Parathyroid adenoma (tissue), 2 donors: ENCODE measurements at regions not wholly inside any gene's neighbourhood (a gene's known extent, or its start where the extent isn't known, plus 50 kb on each side); places are given as distances from the start of the nearest gene placed in this dataset.
"Not testable (repeated sequence)": the region's sequence is repeated elsewhere in the genome, so short reads cannot be mapped to it uniquely, and the experiment has no call there.

Experiments used
- H2AFZ ChIP-seq: fragments of 300-600 bp; sonication (generic); one replicate; pipeline ENCODE4 v1.7.0; 2017; ENCODE audit warnings: antibody characterized with exemption, mild to moderate bottlenecking
- H3K27ac ChIP-seq: fragments of 300-600 bp; sonication (generic); one replicate; pipeline ENCODE4 v1.7.0; 2017
- H3K27me3 ChIP-seq: fragments of 300-600 bp; sonication (generic); one replicate; pipeline ENCODE4 v1.7.0; 2017; ENCODE audit warnings: low read length; ENCODE audit not compliant: control insufficient read depth, insufficient read depth
- H3K36me3 ChIP-seq: fragments of 300-600 bp; sonication (generic); one replicate; pipeline ENCODE4 v1.7.0; 2017; ENCODE audit warnings: low read length; ENCODE audit not compliant: control insufficient read depth, insufficient read depth
- H3K4me1 ChIP-seq: fragments of 300-600 bp; sonication (generic); one replicate; pipeline ENCODE4 v1.7.0; 2017; ENCODE audit warnings: control low read depth
- H3K4me2 ChIP-seq: fragments of 300-600 bp; sonication (generic); one replicate; pipeline ENCODE4 v1.7.0; 2017; ENCODE audit warnings: low read length
- H3K4me3 ChIP-seq: fragments of 300-600 bp; sonication (generic); one replicate; pipeline ENCODE4 v1.7.0; 2017; ENCODE audit warnings: low read depth, low read length
- H3K79me2 ChIP-seq: fragments of 300-600 bp; sonication (generic); one replicate; pipeline ENCODE4 v1.7.0; 2017; ENCODE audit warnings: control low read depth
- H3K9ac ChIP-seq: fragments of 300-600 bp; sonication (generic); one replicate; pipeline ENCODE4 v1.7.0; 2017; ENCODE audit warnings: mild to moderate bottlenecking
- H3K9me3 ChIP-seq: fragments of 300-600 bp; sonication (generic); one replicate; pipeline ENCODE4 v1.7.0; 2017; ENCODE audit warnings: low read length; ENCODE audit not compliant: control insufficient read depth
- CTCF ChIP-seq: fragments of 300-600 bp; sonication (generic); IDR thresholded peaks from one replicate; pipeline ENCODE4 v1.7.0; 2017; ENCODE audit warnings: antibody characterized with exemption, mild to moderate bottlenecking
- donor health status: primary hyperparathyroidism.

DNA sequence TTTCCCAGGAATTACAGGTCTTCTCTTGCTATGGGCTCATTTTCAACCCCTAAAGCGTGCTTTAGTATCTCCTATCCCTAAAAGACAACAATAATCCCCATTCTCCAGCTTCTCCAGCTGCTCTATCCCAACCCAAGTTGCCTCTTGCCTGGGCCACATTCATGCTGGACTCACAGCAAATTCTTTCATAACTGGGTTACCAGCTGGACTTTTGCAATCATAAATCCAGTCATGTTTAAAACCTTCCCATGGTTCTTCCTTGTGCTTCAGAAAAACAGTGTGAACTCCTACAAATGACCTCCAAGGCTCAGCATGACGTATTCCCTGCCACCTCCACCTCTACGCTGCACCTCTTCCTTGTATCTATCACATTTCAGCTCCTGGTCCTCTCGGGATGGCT lies 346.9 kb downstream of the GADD45G start:
- Histone ChIP-seq H3K27ac (no peak overlapping the region), H3K9ac (no peak overlapping the region), H3K79me2 (no peaks in the 10 kb centered on the region), H3K4me3 (no peak overlapping the region), H3K9me3 (no peaks in the 10 kb centered on the region), H3K36me3 (no peaks in the 10 kb centered on the region), H3K4me1 (no peaks in the 10 kb centered on the region), H3K4me2 (no peak overlapping the region), H3K27me3 (no peaks in the 10 kb centered on the region), H2AFZ (no peak overlapping the region)
- no peak for TF ChIP-seq CTCF

DNA sequence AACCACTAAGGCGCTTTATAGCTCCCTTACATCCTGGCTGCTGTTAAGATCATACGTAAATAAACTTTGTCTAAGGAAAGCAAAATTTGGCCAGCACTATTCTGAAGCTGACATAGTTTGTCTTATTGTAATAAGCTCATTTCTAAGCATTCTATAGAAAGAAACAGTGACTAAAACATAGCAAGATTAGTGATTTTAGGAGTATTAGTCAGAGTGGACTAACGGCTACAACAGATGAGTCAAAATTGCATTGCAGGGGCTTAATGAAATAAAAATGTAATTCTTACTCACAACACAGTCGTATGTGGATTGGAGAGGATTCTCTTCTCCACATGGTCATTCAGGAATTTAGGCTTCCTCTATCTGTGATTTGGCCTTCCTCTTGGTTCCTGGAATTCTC lies 347.6 kb downstream of the GADD45G start:
- Histone ChIP-seq H3K9me3 (no peaks in the 10 kb centered on the region), H2AFZ (no peak overlapping the region), H3K4me1 (no peaks in the 10 kb centered on the region), H3K4me3 (no peak overlapping the region), H3K27ac (no peak overlapping the region), H3K27me3 (no peaks in the 10 kb centered on the region), H3K9ac (no peak overlapping the region), H3K79me2 (no peaks in the 10 kb centered on the region), H3K4me2 (peak overlapping the region; percentile 18), H3K36me3 (no peaks in the 10 kb centered on the region)
- no peak for TF ChIP-seq CTCF

DNA sequence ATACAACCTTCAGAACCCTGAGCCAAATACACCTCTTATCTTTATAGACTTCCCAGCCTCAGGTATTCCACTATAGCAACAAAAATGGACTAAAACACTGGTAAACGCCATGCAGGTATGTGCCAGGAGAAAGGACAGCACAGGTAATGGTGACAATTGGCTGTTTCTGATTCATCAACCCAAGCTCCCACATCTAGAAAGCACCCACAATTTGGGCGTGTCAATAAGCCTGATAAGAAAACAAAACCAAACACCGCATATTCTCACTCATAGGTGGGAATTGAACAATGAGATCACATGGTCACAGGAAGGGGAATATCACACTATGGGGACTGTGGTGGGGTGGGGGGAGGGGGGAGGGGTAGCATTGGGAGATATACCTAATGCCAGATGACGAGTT lies 348.5 kb downstream of the GADD45G start:
- not testable (repeated sequence) for H3K79me2 ChIP-seq, H3K4me3 ChIP-seq, H3K27ac ChIP-seq, H3K27me3 ChIP-seq, H2AFZ ChIP-seq, H3K36me3 ChIP-seq, H3K4me1 ChIP-seq, H3K9ac ChIP-seq, H3K4me2 ChIP-seq, H3K9me3 ChIP-seq

DNA sequence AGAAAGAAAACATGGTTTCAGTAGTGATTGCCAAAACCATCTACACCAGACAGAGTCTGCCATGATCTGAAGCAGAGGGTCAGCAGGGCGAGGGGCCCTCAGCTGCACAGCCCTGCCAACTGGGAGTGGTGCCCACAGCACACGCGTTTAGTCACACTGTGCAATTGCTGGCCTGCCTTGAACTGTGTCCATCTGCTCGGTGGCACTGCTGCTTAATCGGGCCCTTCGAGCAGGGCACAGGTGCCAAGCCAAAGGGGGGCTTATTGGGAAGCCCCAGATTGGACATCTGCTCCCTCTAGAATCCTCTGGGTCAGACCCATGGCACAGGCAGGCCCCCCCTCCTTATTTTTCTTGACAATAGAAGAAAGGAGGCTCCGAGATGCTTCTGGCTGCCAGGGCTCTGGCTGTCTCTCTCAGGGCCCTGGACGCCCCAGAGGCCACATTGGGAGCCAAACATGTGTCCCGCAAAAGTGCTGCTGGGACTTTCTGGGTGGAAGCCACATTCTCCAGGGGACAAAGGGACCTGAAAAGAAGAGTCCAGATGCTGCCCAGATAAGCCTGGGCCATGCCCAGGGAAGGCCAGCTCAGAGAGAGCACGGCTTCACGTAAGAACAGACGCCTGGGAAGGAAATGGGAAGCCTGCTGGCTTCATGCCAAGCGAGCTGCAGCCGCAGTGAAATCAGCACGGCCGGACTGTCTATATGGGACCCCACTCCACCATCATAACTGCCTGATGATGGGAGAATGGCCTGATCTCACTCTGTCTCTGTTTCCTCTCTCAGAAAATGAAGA lies 349.2 kb downstream of the GADD45G start:
- Histone ChIP-seq H3K9ac (no peak overlapping the region), H3K27me3 (no peaks in the 10 kb centered on the region), H3K4me2 (no peak overlapping the region), H3K79me2 (no peaks in the 10 kb centered on the region), H3K4me1 (no peaks in the 10 kb centered on the region), H3K27ac (no peak overlapping the region), H3K4me3 (no peak overlapping the region), H3K9me3 (no peaks in the 10 kb centered on the region), H2AFZ (peak overlapping the region; percentile 69), H3K36me3 (no peaks in the 10 kb centered on the region)
- TF ChIP-seq CTCF, result no peak

DNA sequence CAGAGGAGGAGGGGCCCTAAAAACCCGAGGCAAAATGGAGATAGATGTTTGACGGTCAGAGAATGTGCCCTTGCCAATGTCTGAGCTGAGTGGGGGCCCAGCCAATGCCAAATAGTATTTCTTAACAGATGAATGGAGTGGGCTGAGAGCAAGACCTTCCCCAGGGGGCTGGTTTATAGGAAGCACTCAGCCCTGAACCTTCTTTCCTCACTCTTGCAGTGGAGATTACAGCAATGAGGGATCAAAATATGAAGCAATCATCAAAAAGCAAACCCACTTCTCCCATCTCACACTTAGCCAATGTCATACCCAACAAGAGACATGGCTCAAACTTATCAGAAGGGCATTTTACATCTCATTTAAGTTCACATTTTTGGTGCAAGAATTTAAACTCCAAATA lies 350.3 kb downstream of the GADD45G start:
- Histone ChIP-seq H3K9ac (no peak overlapping the region), H3K27me3 (no peaks in the 10 kb centered on the region), H2AFZ (no peak overlapping the region), H3K4me3 (no peak overlapping the region), H3K79me2 (no peaks in the 10 kb centered on the region), H3K27ac (no peak overlapping the region), H3K4me2 (no peak overlapping the region), H3K4me1 (no peaks in the 10 kb centered on the region), H3K36me3 (no peaks in the 10 kb centered on the region), H3K9me3 (no peaks in the 10 kb centered on the region)
- no peak for TF ChIP-seq CTCF
